Transverse colon (tissue), 4 donors: ENCODE measurements at regions not wholly inside any gene's neighbourhood (a gene's known extent, or its start where the extent isn't known, plus 50 kb on each side); places are given as distances from the start of the nearest gene placed in this dataset.

Source experiments
- DNase-seq: peaks from one replicate; pipeline ENCODE4 v3.0.0-alpha.2; 2019
- H3K27ac ChIP-seq, 4 donors: fragments of 200-600 bp; sonication (generic); 2 replicates each; pipeline ENCODE4 v1.5.1; 2016 to 2018; ENCODE audit warnings: inconsistent platforms in 4 of 4
- H3K27me3 ChIP-seq: fragments of 200-600 bp; sonication (generic); 2 replicates; pipeline ENCODE4 v1.5.1; 2017; ENCODE audit warnings: inconsistent platforms
- H3K36me3 ChIP-seq, 4 donors: fragments of 200-600 bp; sonication (generic); 2 replicates each; pipeline ENCODE4 v1.5.1; 2017 to 2019; ENCODE audit warnings: inconsistent platforms in 4 of 4
- H3K4me1 ChIP-seq, 4 donors: fragments of 200-600 bp; sonication (generic); 2 replicates each; pipeline ENCODE4 v1.5.1; 2017 to 2020; ENCODE audit warnings: inconsistent platforms in 4 of 4
- H3K4me3 ChIP-seq, 4 donors: fragments of 200-600 bp; sonication (generic); 1 replicate in 1 of 4; 2 replicates in 3 of 4; pipeline versions ENCODE4 v1.5.1 to v1.6.1; 2017 to 2019; ENCODE audit warnings: inconsistent platforms in 4 of 4
- H3K9me3 ChIP-seq, 2 donors: fragments of 200-600 bp; sonication (generic); 2 replicates each; pipeline ENCODE4 v1.5.1; 2017 to 2019; ENCODE audit warnings: inconsistent platforms in 2 of 2
- CTCF ChIP-seq, 5 experiments: fragments of 200-600 bp in 3 of 5; fragments of 450-650 bp in 2 of 5; sonication (generic) in 3 of 5; IDR thresholded peaks; 1 replicate in 2 of 5; 2 replicates in 3 of 5; pipeline ENCODE4 v1.5.1; 2016 to 2017; ENCODE audit warnings: antibody characterized with exemption in 5 of 5, inconsistent platforms in 3 of 5, mild to moderate bottlenecking in 2 of 5, moderate library complexity in 1 of 5
- EP300 ChIP-seq: sonication (generic); formaldehyde crosslinking; IDR thresholded peaks from one replicate; pipeline ENCODE4 v1.6.1; 2017; ENCODE audit warnings: antibody characterized with exemption, low read depth
- POLR2A ChIP-seq: fragments of 450-650 bp; IDR thresholded peaks from one replicate; pipeline ENCODE4 v1.6.1; 2016; ENCODE audit warnings: antibody characterized with exemption, mild to moderate bottlenecking, moderate library complexity
- POLR2AphosphoS5 ChIP-seq, 3 donors: sonication (generic); formaldehyde crosslinking; IDR thresholded peaks; one replicate each; pipeline ENCODE4 v1.6.1; 2016; ENCODE audit warnings: antibody characterized with exemption in 3 of 3
- WGBS, 2 donors: methylation state at CpG; one replicate each; pipeline ENCODE4 v1.1.5; 2018; ENCODE audit warnings: low coverage in 1 of 2; 5-methylcytosine and 5-hydroxymethylcytosine counted together
- in situ Hi-C, 4 donors: fragments of 200-750 bp; cut with MboI; loops; one replicate each; pipeline versions ENCODE4 v1.15.0 to v1.15.1; 2017; ENCODE audit warnings: low sequenced_read_pairs in 3 of 4, low pct_ligation_motif_present in 1 of 4, low pct_unique_long_range_greater_than_20kb in 1 of 4
- intact Hi-C: fragments of 100-400 bp; cut with DNase I; formaldehyde crosslinking; loops from one replicate; pipeline ENCODE4 v1.15.1; 2023; ENCODE audit warnings: low total_unique reads

GRCh38 chr6:40715570-40716403 is 128.6 kb upstream of the LRFN2 start:
- DNase-seq, result no peak
- intact Hi-C loops, result no loop called here
- 24 to 40% methylated on average over 8 to 12 of the region's 12 CpGs for WGBS, 2 donors
- TF ChIP-seq POLR2A (no peak), POLR2AphosphoS5 (IDR thresholded peaks at IDR 0.05) (no peak), CTCF (IDR thresholded peaks at IDR 0.05) (no peak), EP300 (no peak)
- in situ Hi-C loops, result no loop called here
- peak overlapping the region; percentile 4 to 69 (median 40) for H3K27ac ChIP-seq
- H3K27me3 ChIP-seq, result no peaks in the 10 kb centered on the region
- H3K36me3 ChIP-seq, result no peaks in the 10 kb centered on the region
- H3K4me1 ChIP-seq, result peaks cover 0 to 30% (median 20%) of the 10 kb centered on the region in 4 donors
- no peak overlapping the region for H3K4me3 ChIP-seq
- H3K9me3 ChIP-seq, result no peaks in the 10 kb centered on the region

GRCh38 chr6:40714576-40715564 is 127.7 kb upstream of the LRFN2 start:
- no peak overlapping the region for H3K4me3 ChIP-seq
- no peaks in the 10 kb centered on the region for H3K36me3 ChIP-seq
- no peaks in the 10 kb centered on the region for H3K9me3 ChIP-seq
- DNase-seq, result peak; percentile 50
- H3K27me3 ChIP-seq, result no peaks in the 10 kb centered on the region
- in situ Hi-C loops, result no loop called here
- TF ChIP-seq POLR2A (no peak), EP300 (no peak), CTCF (IDR thresholded peaks at IDR 0.05) (no peak), POLR2AphosphoS5 (IDR thresholded peaks at IDR 0.05) (no peak)
- peaks cover 0 to 21% (median 16%) of the 10 kb centered on the region in 4 donors for H3K4me1 ChIP-seq
- intact Hi-C loops, result no loop called here
- 65 to 70% methylated on average over 3 to 8 of the region's 8 CpGs for WGBS, 2 donors
- peak overlapping the region; percentile 4 to 69 (median 40) for H3K27ac ChIP-seq

GRCh38 chr6:40714143-40714542 is 127.0 kb upstream of the LRFN2 start:
- no peaks in the 10 kb centered on the region for H3K9me3 ChIP-seq
- WGBS, 2 donors, result 85% methylated on average over 6 of the region's 6 CpGs; no CpG with 5 or more reads in 1 of the 2 donors
- H3K27ac ChIP-seq, result peak overlapping the region in 1 of 4 donors; percentile 58
- H3K27me3 ChIP-seq, result no peaks in the 10 kb centered on the region
- intact Hi-C loops, result no loop called here
- TF ChIP-seq POLR2AphosphoS5 (IDR thresholded peaks at IDR 0.05) (no peak), CTCF (IDR thresholded peaks at IDR 0.05) (no peak), EP300 (no peak), POLR2A (no peak)
- in situ Hi-C loops, result no loop called here
- no peak for DNase-seq
- no peak overlapping the region for H3K4me3 ChIP-seq
- H3K4me1 ChIP-seq, result peaks cover 0 to 14% (median 9%) of the 10 kb centered on the region in 4 donors
- H3K36me3 ChIP-seq, result no peaks in the 10 kb centered on the region
